GM23248 (cell line): ENCODE measurements at regions not wholly inside any gene's neighbourhood (a gene's known extent, or its start where the extent isn't known, plus 50 kb on each side); places are given as distances from the start of the nearest gene placed in this dataset.

Source experiments
- EZH2 ChIP-seq: fragments of 200-600 bp; sonication (generic); IDR thresholded peaks from 2 replicates; pipeline ENCODE4 v1.6.1; 2018; ENCODE audit warnings: antibody characterized with exemption, mild to moderate bottlenecking; ENCODE audit not compliant: insufficient read depth, poor library complexity, severe bottlenecking
- EZH2phosphoT487 ChIP-seq: fragments of 200-600 bp; sonication (generic); IDR thresholded peaks from 2 replicates; pipeline ENCODE4 v1.6.1; 2018; ENCODE audit warnings: antibody characterized with exemption, moderate library complexity, mild to moderate bottlenecking, low read depth; ENCODE audit not compliant: insufficient read depth

GRCh38 chr4:187608001-187608421, 387.6 kb upstream of the ZFP42 start:
- TF ChIP-seq EZH2phosphoT487 = no peak
- TF ChIP-seq EZH2 = no peak
